GM12892 (cell line): ENCODE measurements at regions not wholly inside any gene's neighbourhood (a gene's known extent, or its start where the extent isn't known, plus 50 kb on each side); places are given as distances from the start of the nearest gene placed in this dataset.

Experiments
- DNase-seq: peaks from one replicate; pipeline ENCODE4 v3.0.0; 2011; ENCODE audit not compliant: insufficient read length
- FAIRE-seq: peaks from 2 replicates; lab custom pipeline; 2011; peaks lifted over from hg19 to GRCh38; lab: Jason Lieb, UNC
- POLR2A ChIP-seq: IDR thresholded peaks from 2 replicates; pipeline ENCODE4 v1.6.1; 2011; ENCODE audit warnings: low read depth, low read length, control low read depth
- POLR2AphosphoS5 ChIP-seq: IDR thresholded peaks from 2 replicates; pipeline ENCODE4 v1.6.1; 2011; ENCODE audit warnings: low read depth, low read length, control low read depth
- TAF1 ChIP-seq: IDR thresholded peaks from 2 replicates; pipeline ENCODE4 v1.6.1; 2011; ENCODE audit warnings: low read depth, mild to moderate bottlenecking, control low read depth, low read length, borderline replicate concordance

GRCh38 chr2:76330865-76331264, 620.1 kb upstream of the GCFC2 start:
- FAIRE-seq (no peak), DNase-seq (no peak)
- TF ChIP-seq TAF1 (no peak), POLR2AphosphoS5 (no peak), POLR2A (no peak)

DNA sequence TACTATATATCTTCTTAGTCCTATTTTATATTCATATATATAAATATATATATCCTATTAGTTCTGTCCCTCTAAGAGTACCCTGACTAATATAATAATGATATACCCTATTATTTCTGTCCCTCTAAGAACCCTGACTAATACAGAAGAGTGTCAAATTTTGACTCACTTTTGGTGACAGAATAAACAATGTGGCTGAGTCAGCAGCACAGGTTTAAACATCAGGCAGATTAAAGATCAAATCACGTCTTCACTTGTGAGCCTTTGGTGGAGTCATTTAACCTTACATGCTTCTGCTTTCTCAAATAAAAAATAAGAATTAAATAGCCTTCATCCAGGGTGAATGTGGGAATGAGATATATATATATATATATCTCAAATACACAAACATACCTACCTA, 615.9 kb upstream of the GCFC2 start:
- DNase-seq (no peak), FAIRE-seq (no peak)
- TF ChIP-seq POLR2A (no peak), TAF1 (no peak)

DNA sequence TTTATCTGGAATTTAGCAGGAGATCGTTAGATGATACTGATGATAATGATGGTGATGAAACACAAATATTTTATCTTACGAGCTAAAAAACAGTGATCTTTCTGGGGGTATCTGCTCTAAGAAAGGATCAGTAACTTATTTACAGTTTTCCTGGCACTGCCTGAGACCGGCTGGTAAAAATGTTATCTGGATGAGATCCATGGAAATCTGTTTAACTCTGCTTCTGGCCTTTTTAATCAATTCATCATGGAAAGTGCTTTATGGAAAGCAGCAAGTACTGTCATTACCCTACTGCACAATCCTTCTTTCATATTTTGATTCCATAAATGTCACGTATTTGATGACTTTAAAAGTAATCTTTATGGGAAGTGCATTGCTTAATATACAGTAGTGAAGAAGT, 612.7 kb upstream of the GCFC2 start:
- DNase-seq (no peak), FAIRE-seq (no peak)
- TF ChIP-seq POLR2AphosphoS5 (no peak), TAF1 (no peak), POLR2A (no peak)

DNA sequence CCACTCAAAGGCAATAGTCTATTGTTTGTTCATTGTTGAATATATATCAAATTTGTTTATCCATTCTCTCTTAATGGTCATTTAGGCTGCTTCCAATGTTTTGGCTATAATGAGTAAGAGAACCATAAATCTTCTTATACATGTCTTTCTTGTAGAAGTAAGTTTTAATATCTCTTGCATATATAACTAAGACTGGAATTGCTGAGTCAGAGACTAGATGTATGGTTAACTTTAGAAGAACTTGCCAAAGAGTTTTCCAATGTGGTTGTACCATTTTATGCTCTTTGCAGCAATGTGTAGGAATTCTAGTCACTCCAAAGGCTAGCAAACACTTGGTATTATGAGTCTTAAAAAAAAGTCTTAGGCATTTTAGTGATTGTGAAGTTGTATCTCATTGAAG, 610.0 kb upstream of the GCFC2 start:
- DNase-seq (no peak), FAIRE-seq (no peak)

GRCh38 chr2:76318848-76319360, 608.2 kb upstream of the GCFC2 start:
- FAIRE-seq (no peak), DNase-seq (no peak)
- no peak for TF ChIP-seq POLR2AphosphoS5
- no peak for TF ChIP-seq POLR2A
- no peak for TF ChIP-seq TAF1

More for the DNA sequence above, 610.0 kb upstream of the GCFC2 start:
- no peak for TF ChIP-seq POLR2AphosphoS5
- TF ChIP-seq POLR2A = no peak
- TF ChIP-seq TAF1 = no peak

- TF ChIP-seq TAF1 (no peak), POLR2AphosphoS5 (no peak), POLR2A (no peak)
- DNase-seq (no peak), FAIRE-seq (no peak)
Measured at GRCh38 chr2:76316691-76317090, 606.0 kb upstream of the GCFC2 start.

DNA sequence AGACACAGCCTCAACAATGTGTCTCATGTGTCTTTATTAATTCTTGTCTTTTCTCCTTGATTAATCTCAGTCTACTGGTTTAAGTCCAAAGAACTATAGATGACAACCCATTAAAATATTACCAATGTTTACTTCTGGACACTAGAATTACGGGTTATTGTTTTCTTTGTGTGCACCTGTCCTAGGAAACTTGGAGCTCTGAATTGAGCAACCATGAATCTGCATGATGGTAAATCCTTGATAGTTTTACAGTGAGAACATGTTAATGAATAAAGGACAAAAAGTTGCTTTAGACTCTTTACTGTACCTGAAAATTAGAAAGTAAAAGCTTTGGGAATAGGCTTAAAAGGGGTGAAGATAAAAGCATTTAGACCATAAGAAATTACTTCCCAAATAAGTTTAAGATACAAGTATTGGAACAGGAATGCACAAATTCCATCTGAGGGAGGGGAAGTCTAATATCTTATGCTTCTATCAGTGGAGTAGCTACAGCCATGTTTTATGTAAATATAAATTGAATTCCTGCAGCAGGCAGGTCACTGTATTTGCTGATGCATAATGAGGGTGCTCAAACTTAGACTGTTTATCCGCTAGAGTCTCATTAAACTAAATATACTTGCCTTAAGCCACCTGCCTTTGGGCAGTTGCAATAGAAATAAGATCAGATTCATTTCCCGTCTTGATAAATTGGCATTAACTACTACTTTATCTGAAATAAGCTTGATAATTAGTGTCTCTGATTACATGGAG, 603.7 kb upstream of the GCFC2 start:
- TF ChIP-seq POLR2AphosphoS5 = no peak
- peak; percentile 70 for FAIRE-seq
- no peak for DNase-seq

DNA sequence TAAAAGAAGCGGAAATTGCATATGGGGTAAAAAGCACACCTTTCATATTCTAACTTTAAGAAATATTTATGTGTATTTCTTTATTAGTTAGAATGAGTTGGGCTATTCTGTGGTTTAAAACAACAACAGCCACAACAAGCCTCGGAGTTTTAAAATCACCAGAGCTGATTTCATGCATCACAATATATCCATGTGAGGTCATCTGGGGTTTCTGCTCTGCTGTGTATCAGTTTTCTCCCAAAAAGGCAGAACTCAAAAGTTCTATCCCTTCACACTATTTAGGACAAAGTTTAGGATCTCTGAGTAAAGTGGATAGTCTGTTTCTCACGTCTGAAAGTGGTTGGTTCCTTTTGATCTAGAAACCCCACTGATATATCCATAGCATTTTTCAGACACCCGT, 601.5 kb upstream of the GCFC2 start:
- no peak for TF ChIP-seq POLR2AphosphoS5
- TF ChIP-seq TAF1 = no peak
- TF ChIP-seq POLR2A = no peak
- DNase-seq = no peak
- FAIRE-seq = no peak

DNA sequence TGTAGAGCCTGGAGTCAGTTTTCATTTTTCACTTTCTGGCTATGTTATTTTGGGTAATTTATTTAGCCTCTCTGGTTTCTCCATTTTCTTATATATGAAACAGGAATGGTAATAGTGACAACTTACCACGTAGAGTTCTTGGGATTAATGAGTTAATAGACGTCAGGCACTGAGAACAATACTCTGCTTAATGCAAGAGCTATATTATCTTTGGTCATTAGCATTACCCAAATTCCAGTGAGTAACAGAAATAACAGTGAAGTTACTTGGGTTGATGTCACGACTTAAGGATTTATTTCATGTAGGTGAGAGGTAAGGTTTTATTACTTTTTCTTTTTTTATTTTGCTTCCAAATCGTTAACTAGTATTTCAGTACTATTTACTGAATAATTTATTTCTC, 601.0 kb upstream of the GCFC2 start:
- FAIRE-seq = no peak

GRCh38 chr2:76310894-76311633, 600.3 kb upstream of the GCFC2 start:
- FAIRE-seq (peak; percentile 17), DNase-seq (no peak)
- TF ChIP-seq POLR2A (no peak), TAF1 (no peak), POLR2AphosphoS5 (no peak)

More for the DNA sequence above, 601.0 kb upstream of the GCFC2 start:
- no peak for DNase-seq
- TF ChIP-seq POLR2AphosphoS5 (no peak), TAF1 (no peak)

GRCh38 chr2:76307495-76307894, 596.8 kb upstream of the GCFC2 start:
- no peak for TF ChIP-seq TAF1
- no peak for TF ChIP-seq POLR2A
- no peak for TF ChIP-seq POLR2AphosphoS5
- no peak for FAIRE-seq
- no peak for DNase-seq

GRCh38 chr2:76298041-76298440, 587.3 kb upstream of the GCFC2 start:
- no peak for TF ChIP-seq POLR2AphosphoS5
- FAIRE-seq (no peak), DNase-seq (no peak)

GRCh38 chr2:76296438-76296837, 585.7 kb upstream of the GCFC2 start:
- TF ChIP-seq TAF1 = no peak
- no peak for TF ChIP-seq POLR2A
- TF ChIP-seq POLR2AphosphoS5 = no peak
- FAIRE-seq (no peak), DNase-seq (no peak)

DNA sequence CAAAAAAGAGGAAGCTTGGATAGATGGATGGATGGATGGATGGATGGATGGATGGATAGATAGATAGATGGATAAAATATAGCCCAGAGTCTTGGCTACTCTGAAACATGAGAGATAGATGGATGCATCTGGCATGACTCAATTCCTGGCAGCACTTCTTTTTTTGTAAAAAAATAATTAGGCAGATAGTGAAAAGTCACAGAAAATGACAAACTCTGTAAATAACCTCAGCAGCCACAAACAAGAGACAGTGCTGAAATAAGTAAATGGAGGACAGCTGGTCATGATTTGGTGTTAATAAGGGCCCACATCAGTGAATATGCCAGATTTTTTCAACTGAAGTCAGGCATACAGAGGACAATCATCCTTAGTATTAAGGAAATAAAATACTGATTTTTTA, 585.0 kb upstream of the GCFC2 start:
- no peak for FAIRE-seq
- TF ChIP-seq POLR2AphosphoS5 = no peak
- TF ChIP-seq TAF1 = no peak
- no peak for DNase-seq
